Right atrium auricular region (tissue), 2 donors: ENCODE measurements at regions not wholly inside any gene's neighbourhood (a gene's known extent, or its start where the extent isn't known, plus 50 kb on each side); places are given as distances from the start of the nearest gene placed in this dataset.

Source experiments
- DNase-seq: peaks from one replicate; pipeline ENCODE4 v3.0.0-alpha.2; 2019; ENCODE audit warnings: low spot score
- H3K27ac ChIP-seq, 2 donors: fragments of 200-600 bp; sonication (generic); 1 replicate in 1 of 2; 2 replicates in 1 of 2; pipeline ENCODE4 v1.5.1; 2016 to 2019
- H3K27me3 ChIP-seq, 2 donors: fragments of 200-600 bp; sonication (generic); one replicate each; pipeline versions ENCODE4 v1.5.1 to v1.6.0; 2017 to 2019
- H3K36me3 ChIP-seq: fragments of 200-600 bp; sonication (generic); one replicate; pipeline ENCODE4 v1.5.1; 2016
- H3K4me1 ChIP-seq, 2 donors: fragments of 200-600 bp; sonication (generic); one replicate each; pipeline versions ENCODE4 v1.5.1 to v1.6.0; 2017 to 2019
- H3K4me3 ChIP-seq, 2 donors: fragments of 200-600 bp; sonication (generic); 1 replicate in 1 of 2; 2 replicates in 1 of 2; pipeline ENCODE4 v1.5.1; 2017 to 2019; ENCODE audit warnings: mild to moderate bottlenecking in 1 of 2, moderate library complexity in 1 of 2
- H3K9me3 ChIP-seq, 2 donors: fragments of 200-600 bp; sonication (generic); one replicate each; pipeline ENCODE4 v1.5.1; 2019
- CTCF ChIP-seq, 2 donors: fragments of 200-600 bp; sonication (generic); IDR thresholded peaks; one replicate each; pipeline ENCODE4 v1.5.1; 2019; ENCODE audit warnings: antibody characterized with exemption in 2 of 2

- Histone ChIP-seq H3K36me3 (no peaks in the 10 kb centered on the region), H3K4me3 (no peak overlapping the region), H3K9me3 (peaks cover 0 to 11% of the 10 kb centered on the region in 2 donors), H3K4me1 (no peaks in the 10 kb centered on the region), H3K27ac (no peak overlapping the region), H3K27me3 (no peaks in the 10 kb centered on the region)
- TF ChIP-seq CTCF (IDR thresholded peaks at IDR 0.05), result no peak
- no peak for DNase-seq
Measured at GRCh38 chr12:111112311-111113098, 192.1 kb upstream of the MYL2 start.

- peaks cover 0 to 11% of the 10 kb centered on the region in 2 donors for H3K9me3 ChIP-seq
- no peaks in the 10 kb centered on the region for H3K27me3 ChIP-seq
- no peaks in the 10 kb centered on the region for H3K36me3 ChIP-seq
- no peak overlapping the region for H3K4me3 ChIP-seq
- no peak for DNase-seq
- TF ChIP-seq CTCF (IDR thresholded peaks at IDR 0.05), result no peak
- no peak overlapping the region for H3K27ac ChIP-seq
- no peaks in the 10 kb centered on the region for H3K4me1 ChIP-seq
Measured at GRCh38 chr12:111111681-111112080, 191.3 kb upstream of the MYL2 start.

- H3K4me3 ChIP-seq, result no peak overlapping the region
- no peak overlapping the region for H3K27ac ChIP-seq
- TF ChIP-seq CTCF (IDR thresholded peaks at IDR 0.05), result no peak
- H3K36me3 ChIP-seq, result no peaks in the 10 kb centered on the region
- H3K9me3 ChIP-seq, result peaks cover 0 to 11% of the 10 kb centered on the region in 2 donors
- H3K27me3 ChIP-seq, result no peaks in the 10 kb centered on the region
- DNase-seq, result no peak
- no peaks in the 10 kb centered on the region for H3K4me1 ChIP-seq
Measured at GRCh38 chr12:111110556-111110955, 190.2 kb upstream of the MYL2 start.

GRCh38 chr12:111108726-111109125, 188.3 kb upstream of the MYL2 start:
- H3K36me3 ChIP-seq, result no peaks in the 10 kb centered on the region
- H3K27me3 ChIP-seq, result no peaks in the 10 kb centered on the region
- no peak overlapping the region for H3K4me3 ChIP-seq
- peaks cover 0 to 11% of the 10 kb centered on the region in 2 donors for H3K9me3 ChIP-seq
- DNase-seq, result no peak
- no peak overlapping the region for H3K27ac ChIP-seq
- no peak for TF ChIP-seq CTCF (IDR thresholded peaks at IDR 0.05)
- no peaks in the 10 kb centered on the region for H3K4me1 ChIP-seq

GRCh38 chr12:111107392-111108178, 187.2 kb upstream of the MYL2 start:
- no peak for TF ChIP-seq CTCF (IDR thresholded peaks at IDR 0.05)
- H3K9me3 ChIP-seq, result peaks cover 0 to 11% of the 10 kb centered on the region in 2 donors
- no peak for DNase-seq
- no peaks in the 10 kb centered on the region for H3K36me3 ChIP-seq
- H3K4me1 ChIP-seq, result no peaks in the 10 kb centered on the region
- no peak overlapping the region for H3K27ac ChIP-seq
- no peaks in the 10 kb centered on the region for H3K27me3 ChIP-seq
- H3K4me3 ChIP-seq, result no peak overlapping the region
